ENCODE measurements at regions not wholly inside any gene's neighbourhood (a gene's known extent, or its start where the extent isn't known, plus 50 kb on each side); places are given as distances from the start of the nearest gene placed in this dataset.

DNA sequence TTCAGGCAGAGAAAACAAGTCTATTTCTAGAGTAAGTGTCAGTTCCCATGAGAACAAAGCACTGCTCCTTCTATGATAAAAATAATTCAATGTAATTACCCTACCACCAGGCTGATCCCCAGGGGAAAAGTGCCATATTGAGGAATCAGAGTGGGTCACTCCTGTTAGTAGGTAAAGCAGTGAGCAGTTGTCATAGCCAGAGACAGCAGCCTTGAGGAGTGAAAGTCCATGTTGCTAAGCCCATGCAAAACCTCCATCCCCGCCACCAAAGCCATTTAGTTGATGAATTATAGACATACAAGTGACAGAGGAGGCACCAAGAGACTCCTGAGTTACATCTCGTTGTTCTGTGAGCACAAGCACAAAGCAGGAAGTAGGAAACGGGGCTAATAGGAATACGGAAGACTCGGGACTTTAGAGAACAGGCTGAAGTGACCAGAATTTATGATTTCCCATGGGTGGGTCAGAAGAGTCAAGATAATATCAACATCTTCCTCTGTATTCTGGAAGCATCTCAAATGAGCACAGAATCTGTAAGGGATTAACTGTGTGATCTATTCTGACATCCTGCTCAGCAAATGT, 197.9 kb downstream of the MAFB start:
- POLR2A ChIA-PET = no interaction called here
- no peak overlapping the region for H3K27ac ChIP-seq (ENCODE audit: extremely low read depth, low read depth, low read length)

DNA sequence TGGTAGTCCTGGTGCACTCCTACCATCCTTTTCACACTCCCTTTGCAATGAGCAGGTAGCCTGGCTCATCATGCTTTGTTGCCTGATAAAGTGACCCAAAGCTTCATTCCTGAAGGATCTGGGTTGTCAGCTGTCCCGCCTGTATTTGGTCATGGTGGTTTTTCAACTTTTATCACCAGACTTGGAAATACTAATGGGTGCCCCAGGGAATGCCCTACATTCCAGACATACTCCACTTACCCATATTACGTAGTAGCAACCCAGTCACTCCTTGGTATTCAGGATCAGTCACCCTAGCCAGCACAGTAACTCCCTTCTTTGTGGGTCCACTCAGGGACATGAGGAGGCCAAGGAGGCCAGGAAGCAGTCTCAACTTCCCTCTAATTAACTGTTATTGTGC, 199.2 kb downstream of the MAFB start:
- Histone ChIP-seq H3K36me3 (ENCODE audit: control insufficient read depth in 2 of 2, insufficient read depth in 1 of 2, low read length in 2 of 2) (no peaks in the 10 kb centered on the region), H3K4me1 (ENCODE audit: control insufficient read depth, insufficient read depth, low read length) (no peaks in the 10 kb centered on the region), H3K9me3 (ENCODE audit: control insufficient read depth, insufficient read depth, low read depth, low read length) (no peaks in the 10 kb centered on the region), H3K27ac (ENCODE audit: extremely low read depth, low read depth, low read length) (no peak overlapping the region), H3K4me3 (ENCODE audit: low read depth, low read length) (no peak overlapping the region)
- CTCF ChIA-PET = no interaction called here
- TF ChIP-seq ZNF16 (tag by site-specific recombination; IDR thresholded peaks at IDR 0.05; ENCODE audit: low read depth) (no peak), ZNF600 (tag by site-specific recombination; IDR thresholded peaks at IDR 0.05) (no peak), TCF7L2 (IDR thresholded peaks at IDR 0.05; ENCODE audit: borderline replicate concordance, low read depth, low read length) (no peak), KLF1 (tag by site-specific recombination; IDR thresholded peaks at IDR 0.05) (no peak), ZFP37 (tag by site-specific recombination; IDR thresholded peaks at IDR 0.05) (no peak), ZNF302 (tag by site-specific recombination; IDR thresholded peaks at IDR 0.05; ENCODE audit: low read depth) (no peak), ZNF660 (tag by site-specific recombination; IDR thresholded peaks at IDR 0.05) (no peak)
- TF ChIP-seq, protein P1, sequence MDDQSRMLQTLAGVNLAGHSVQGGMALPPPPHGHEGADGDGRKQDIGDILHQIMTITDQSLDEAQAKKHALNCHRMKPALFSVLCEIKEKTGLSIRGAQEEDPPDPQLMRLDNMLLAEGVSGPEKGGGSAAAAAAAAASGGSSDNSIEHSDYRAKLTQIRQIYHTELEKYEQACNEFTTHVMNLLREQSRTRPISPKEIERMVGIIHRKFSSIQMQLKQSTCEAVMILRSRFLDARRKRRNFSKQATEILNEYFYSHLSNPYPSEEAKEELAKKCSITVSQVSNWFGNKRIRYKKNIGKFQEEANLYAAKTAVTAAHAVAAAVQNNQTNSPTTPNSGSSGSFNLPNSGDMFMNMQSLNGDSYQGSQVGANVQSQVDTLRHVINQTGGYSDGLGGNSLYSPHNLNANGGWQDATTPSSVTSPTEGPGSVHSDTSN (CRISPR knock-in tag; IDR thresholded peaks at IDR 0.05) = no peak
- TF ChIP-seq, protein P2, sequence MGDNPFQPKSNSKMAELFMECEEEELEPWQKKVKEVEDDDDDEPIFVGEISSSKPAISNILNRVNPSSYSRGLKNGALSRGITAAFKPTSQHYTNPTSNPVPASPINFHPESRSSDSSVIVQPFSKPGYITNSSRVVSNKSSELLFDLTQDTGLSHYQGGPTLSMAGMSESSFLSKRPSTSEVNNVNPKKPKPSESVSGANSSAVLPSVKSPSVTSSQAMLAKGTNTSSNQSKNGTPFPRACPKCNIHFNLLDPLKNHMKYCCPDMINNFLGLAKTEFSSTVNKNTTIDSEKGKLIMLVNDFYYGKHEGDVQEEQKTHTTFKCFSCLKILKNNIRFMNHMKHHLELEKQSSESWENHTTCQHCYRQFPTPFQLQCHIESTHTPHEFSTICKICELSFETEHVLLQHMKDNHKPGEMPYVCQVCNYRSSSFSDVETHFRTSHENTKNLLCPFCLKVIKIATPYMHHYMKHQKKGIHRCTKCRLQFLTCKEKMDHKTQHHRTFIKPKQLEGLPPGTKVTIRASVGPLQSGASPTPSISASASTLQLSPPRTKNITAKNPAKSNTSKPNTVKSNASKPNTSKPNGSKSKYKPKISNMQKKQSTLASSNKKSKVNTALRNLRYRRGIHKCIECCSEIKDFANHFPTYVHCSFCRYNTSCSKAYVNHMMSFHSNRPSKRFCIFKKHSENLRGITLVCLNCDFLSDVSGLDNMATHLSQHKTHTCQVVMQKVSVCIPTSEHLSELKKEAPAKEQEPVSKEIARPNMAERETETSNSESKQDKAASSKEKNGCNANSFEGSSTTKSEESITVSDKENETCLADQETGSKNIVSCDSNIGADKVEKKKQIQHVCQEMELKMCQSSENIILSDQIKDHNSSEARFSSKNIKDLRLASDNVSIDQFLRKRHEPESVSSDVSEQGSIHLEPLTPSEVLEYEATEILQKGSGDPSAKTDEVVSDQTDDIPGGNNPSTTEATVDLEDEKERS (tag by site-specific recombination; IDR thresholded peaks at IDR 0.05) = no peak
- POLR2A ChIA-PET = no interaction called here

More for the DNA sequence above, 197.9 kb downstream of the MAFB start:
- Histone ChIP-seq H3K9me3 (ENCODE audit: control insufficient read depth, insufficient read depth, low read depth, low read length) (no peaks in the 10 kb centered on the region), H3K36me3 (ENCODE audit: control insufficient read depth in 2 of 2, insufficient read depth in 1 of 2, low read length in 2 of 2) (no peaks in the 10 kb centered on the region), H3K4me3 (ENCODE audit: low read depth, low read length) (no peak overlapping the region), H3K4me1 (ENCODE audit: control insufficient read depth, insufficient read depth, low read length) (no peaks in the 10 kb centered on the region)
- TF ChIP-seq, protein P3, sequence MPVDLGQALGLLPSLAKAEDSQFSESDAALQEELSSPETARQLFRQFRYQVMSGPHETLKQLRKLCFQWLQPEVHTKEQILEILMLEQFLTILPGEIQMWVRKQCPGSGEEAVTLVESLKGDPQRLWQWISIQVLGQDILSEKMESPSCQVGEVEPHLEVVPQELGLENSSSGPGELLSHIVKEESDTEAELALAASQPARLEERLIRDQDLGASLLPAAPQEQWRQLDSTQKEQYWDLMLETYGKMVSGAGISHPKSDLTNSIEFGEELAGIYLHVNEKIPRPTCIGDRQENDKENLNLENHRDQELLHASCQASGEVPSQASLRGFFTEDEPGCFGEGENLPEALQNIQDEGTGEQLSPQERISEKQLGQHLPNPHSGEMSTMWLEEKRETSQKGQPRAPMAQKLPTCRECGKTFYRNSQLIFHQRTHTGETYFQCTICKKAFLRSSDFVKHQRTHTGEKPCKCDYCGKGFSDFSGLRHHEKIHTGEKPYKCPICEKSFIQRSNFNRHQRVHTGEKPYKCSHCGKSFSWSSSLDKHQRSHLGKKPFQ (tag by site-specific recombination; IDR thresholded peaks at IDR 0.05) = no peak
- no peak for TF ChIP-seq YY1 (tag by site-specific recombination; IDR thresholded peaks at IDR 0.05)
- no peak for TF ChIP-seq REPIN1 (tag by site-specific recombination; IDR thresholded peaks at IDR 0.05; ENCODE audit: low read depth)
- CTCF ChIA-PET = no interaction called here

DNA sequence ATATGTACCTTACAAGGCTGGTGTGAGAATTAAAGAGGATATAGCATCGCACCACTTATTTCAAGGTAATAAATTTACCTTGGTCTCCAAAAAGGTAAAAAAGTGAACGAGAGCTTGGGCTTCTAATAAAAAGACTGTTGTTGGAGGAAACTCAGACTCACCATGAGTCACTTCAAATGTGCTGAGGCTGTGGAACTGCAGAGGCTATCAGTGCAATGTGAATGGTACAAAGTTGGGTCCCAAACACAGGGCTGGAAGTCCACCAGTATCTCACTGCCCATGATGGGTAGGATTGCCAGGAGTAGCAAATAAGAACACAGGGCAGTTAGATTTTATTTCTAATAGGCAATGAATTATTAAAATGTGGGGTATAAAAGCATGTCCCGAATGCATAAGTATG, 200.6 kb downstream of the MAFB start:
- POLR2A ChIA-PET = no interaction called here
- CTCF ChIA-PET = interaction anchor here (1.0 kb wide), 1 partner anchor 1377 kb away, joined by 5 read pairs; no protein-coding TSS in a partner anchor
- TF ChIP-seq, protein P4, sequence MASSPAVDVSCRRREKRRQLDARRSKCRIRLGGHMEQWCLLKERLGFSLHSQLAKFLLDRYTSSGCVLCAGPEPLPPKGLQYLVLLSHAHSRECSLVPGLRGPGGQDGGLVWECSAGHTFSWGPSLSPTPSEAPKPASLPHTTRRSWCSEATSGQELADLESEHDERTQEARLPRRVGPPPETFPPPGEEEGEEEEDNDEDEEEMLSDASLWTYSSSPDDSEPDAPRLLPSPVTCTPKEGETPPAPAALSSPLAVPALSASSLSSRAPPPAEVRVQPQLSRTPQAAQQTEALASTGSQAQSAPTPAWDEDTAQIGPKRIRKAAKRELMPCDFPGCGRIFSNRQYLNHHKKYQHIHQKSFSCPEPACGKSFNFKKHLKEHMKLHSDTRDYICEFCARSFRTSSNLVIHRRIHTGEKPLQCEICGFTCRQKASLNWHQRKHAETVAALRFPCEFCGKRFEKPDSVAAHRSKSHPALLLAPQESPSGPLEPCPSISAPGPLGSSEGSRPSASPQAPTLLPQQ (tag by site-specific recombination; IDR thresholded peaks at IDR 0.05) = no peak
- no peak for TF ChIP-seq ZNF335 (tag by site-specific recombination; conservative IDR thresholded peaks at IDR 0.05)
- no peak for TF ChIP-seq KLF10 (tag by site-specific recombination; IDR thresholded peaks at IDR 0.05)
- TF ChIP-seq ZNF521 (tag by site-specific recombination; IDR thresholded peaks at IDR 0.05) = no peak
- no peak for TF ChIP-seq ZNF76 (tag by site-specific recombination; IDR thresholded peaks at IDR 0.05; ENCODE audit: borderline replicate concordance, low read depth)

More for the DNA sequence above, 200.6 kb downstream of the MAFB start:
- Histone ChIP-seq H3K27ac (ENCODE audit: extremely low read depth, low read depth, low read length) (no peak overlapping the region), H3K36me3 (ENCODE audit: control insufficient read depth in 2 of 2, insufficient read depth in 1 of 2, low read length in 2 of 2) (no peaks in the 10 kb centered on the region), H3K4me1 (ENCODE audit: control insufficient read depth, insufficient read depth, low read length) (no peaks in the 10 kb centered on the region), H3K4me3 (ENCODE audit: low read depth, low read length) (no peak overlapping the region), H3K9me3 (ENCODE audit: control insufficient read depth, insufficient read depth, low read depth, low read length) (no peaks in the 10 kb centered on the region)

Data from HEK293 (cell line).